ENCODE measurements at regions not wholly inside any gene's neighbourhood (a gene's known extent, or its start where the extent isn't known, plus 50 kb on each side); places are given as distances from the start of the nearest gene placed in this dataset.

DNA sequence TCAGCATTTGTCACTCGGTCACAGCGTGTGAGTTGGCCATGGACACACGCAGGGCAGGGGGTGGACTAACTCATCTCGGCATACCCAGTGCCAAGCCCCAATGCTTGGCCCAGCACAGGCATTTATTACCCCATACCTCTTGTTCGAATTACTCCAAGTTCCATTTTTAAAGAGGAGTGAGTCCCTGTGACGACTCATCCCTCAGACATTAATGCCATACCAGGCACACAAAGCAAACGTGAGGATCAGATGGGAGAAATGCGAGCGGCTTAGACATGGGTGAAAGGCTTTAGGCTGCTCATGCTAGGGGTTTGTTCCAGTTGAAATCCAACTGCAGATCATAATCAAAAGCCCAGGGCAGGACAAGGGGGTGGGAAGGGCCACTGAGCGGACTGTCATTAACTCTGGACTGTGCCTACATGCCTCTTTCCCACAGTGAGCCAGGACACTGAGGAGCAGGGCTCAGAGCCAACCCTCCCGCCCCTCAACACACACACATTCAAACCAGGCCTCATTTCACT is 118.5 kb upstream of the NGF start:
- TF ChIP-seq, protein P1, sequence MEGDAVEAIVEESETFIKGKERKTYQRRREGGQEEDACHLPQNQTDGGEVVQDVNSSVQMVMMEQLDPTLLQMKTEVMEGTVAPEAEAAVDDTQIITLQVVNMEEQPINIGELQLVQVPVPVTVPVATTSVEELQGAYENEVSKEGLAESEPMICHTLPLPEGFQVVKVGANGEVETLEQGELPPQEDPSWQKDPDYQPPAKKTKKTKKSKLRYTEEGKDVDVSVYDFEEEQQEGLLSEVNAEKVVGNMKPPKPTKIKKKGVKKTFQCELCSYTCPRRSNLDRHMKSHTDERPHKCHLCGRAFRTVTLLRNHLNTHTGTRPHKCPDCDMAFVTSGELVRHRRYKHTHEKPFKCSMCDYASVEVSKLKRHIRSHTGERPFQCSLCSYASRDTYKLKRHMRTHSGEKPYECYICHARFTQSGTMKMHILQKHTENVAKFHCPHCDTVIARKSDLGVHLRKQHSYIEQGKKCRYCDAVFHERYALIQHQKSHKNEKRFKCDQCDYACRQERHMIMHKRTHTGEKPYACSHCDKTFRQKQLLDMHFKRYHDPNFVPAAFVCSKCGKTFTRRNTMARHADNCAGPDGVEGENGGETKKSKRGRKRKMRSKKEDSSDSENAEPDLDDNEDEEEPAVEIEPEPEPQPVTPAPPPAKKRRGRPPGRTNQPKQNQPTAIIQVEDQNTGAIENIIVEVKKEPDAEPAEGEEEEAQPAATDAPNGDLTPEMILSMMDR (IDR thresholded peaks at IDR 0.05 in 8 of 11, conservative IDR thresholded peaks at IDR 0.05 in 3 of 11), result no peak
- TF ChIP-seq POLR2AphosphoS5 (IDR thresholded peaks at IDR 0.05), result no peak
